Endothelial cell (in vitro differentiated cells): ENCODE measurements at regions not wholly inside any gene's neighbourhood (a gene's known extent, or its start where the extent isn't known, plus 50 kb on each side); places are given as distances from the start of the nearest gene placed in this dataset.

ENCODE experiments used
- DNase-seq: peaks from one replicate; pipeline ENCODE4 v3.0.0; 2021; ENCODE audit warnings: low spot score
- H3K27ac Mint-ChIP-seq: one replicate; pipeline ENCODE4 v1.8.0; 2021; ENCODE audit warnings: mixed read lengths, inconsistent platforms; ENCODE audit not compliant: unreplicated experiment
- H3K27me3 Mint-ChIP-seq: one replicate; pipeline ENCODE4 v1.8.0; 2021; ENCODE audit warnings: mild to moderate bottlenecking, moderate library complexity, mixed read lengths, inconsistent platforms; ENCODE audit not compliant: unreplicated experiment
- H3K36me3 Mint-ChIP-seq: one replicate; pipeline ENCODE4 v1.8.0; 2021; ENCODE audit warnings: mild to moderate bottlenecking, low read depth, mixed read lengths, inconsistent platforms; ENCODE audit not compliant: unreplicated experiment
- H3K4me1 Mint-ChIP-seq: one replicate; pipeline ENCODE4 v1.8.0; 2021; ENCODE audit warnings: mild to moderate bottlenecking, mixed read lengths, inconsistent platforms; ENCODE audit not compliant: unreplicated experiment
- H3K4me3 Mint-ChIP-seq: one replicate; pipeline ENCODE4 v1.8.0; 2021; ENCODE audit warnings: mild to moderate bottlenecking, mixed read lengths, inconsistent platforms; ENCODE audit not compliant: unreplicated experiment
- H3K9me3 Mint-ChIP-seq: one replicate; pipeline ENCODE4 v1.8.0; 2021; ENCODE audit warnings: mixed read lengths, inconsistent platforms; ENCODE audit not compliant: unreplicated experiment
- CTCF ChIP-seq: fragments of 200-600 bp; sonication (generic); IDR thresholded peaks from one replicate; pipeline ENCODE4 v1.5.0; 2021; ENCODE audit warnings: antibody characterized with exemption; ENCODE audit not compliant: unreplicated experiment

DNA sequence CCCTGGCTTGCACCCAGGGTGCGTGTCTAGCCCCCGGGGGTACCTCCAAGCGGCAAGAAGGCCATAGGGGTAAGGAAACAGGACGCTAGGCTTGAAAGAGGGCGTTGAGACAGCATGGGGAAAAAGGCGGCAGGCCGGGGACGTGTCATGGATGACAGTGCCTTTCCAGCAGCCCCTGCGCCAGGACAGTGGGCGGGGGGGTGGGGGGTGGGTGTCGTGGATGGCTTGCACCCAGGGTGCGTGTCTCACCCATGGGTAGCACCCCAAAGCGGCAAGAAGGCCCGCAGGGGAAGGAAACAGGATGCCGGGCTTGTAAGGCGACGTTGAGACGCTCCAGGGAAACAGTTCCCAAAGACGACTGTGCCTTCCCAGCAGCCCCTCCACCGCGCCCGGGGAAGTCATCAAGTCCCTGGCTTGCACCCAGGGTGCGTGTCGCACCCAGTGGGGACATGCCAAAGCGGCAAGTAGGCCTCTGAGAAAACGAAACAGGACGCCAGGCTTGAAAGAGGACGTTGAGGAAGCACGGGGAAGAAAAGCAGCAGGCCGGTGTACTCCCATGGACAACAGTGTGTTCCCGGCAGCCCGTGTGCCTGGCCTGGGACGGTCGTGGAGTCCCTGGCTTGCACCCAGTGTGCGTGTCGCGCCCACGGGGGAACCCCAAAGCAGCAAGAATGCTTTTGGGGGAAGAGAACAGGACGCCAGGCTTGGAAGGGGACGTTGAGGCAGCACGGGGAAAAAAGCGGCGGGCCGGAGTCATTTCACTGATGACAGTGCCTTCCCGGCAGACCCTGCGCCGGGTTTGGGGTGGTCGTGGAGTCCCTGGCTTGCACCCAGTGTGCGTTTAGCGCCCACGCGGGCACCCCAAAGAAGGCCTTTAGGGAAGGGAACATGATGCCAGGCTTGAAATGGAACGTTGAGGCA lies 163.5 kb upstream of the ALG10B start:
- no peak overlapping the region for H3K4me3 Mint-ChIP-seq
- peaks cover 20% of the 10 kb centered on the region for H3K36me3 Mint-ChIP-seq
- H3K27me3 Mint-ChIP-seq: peaks cover 18% of the 10 kb centered on the region
- DNase-seq: no peak
- no peak for TF ChIP-seq CTCF
- H3K27ac Mint-ChIP-seq: no peak overlapping the region
- peaks cover 47% of the 10 kb centered on the region for H3K9me3 Mint-ChIP-seq
- H3K4me1 Mint-ChIP-seq: no peaks in the 10 kb centered on the region

GRCh38 chr12:38153737-38154061 lies 162.9 kb upstream of the ALG10B start:
- no peaks in the 10 kb centered on the region for H3K4me1 Mint-ChIP-seq
- DNase-seq: no peak
- TF ChIP-seq CTCF: no peak
- peaks cover 14% of the 10 kb centered on the region for H3K36me3 Mint-ChIP-seq
- peaks cover 40% of the 10 kb centered on the region for H3K9me3 Mint-ChIP-seq
- no peak overlapping the region for H3K4me3 Mint-ChIP-seq
- H3K27ac Mint-ChIP-seq: no peak overlapping the region
- peaks cover 16% of the 10 kb centered on the region for H3K27me3 Mint-ChIP-seq

DNA sequence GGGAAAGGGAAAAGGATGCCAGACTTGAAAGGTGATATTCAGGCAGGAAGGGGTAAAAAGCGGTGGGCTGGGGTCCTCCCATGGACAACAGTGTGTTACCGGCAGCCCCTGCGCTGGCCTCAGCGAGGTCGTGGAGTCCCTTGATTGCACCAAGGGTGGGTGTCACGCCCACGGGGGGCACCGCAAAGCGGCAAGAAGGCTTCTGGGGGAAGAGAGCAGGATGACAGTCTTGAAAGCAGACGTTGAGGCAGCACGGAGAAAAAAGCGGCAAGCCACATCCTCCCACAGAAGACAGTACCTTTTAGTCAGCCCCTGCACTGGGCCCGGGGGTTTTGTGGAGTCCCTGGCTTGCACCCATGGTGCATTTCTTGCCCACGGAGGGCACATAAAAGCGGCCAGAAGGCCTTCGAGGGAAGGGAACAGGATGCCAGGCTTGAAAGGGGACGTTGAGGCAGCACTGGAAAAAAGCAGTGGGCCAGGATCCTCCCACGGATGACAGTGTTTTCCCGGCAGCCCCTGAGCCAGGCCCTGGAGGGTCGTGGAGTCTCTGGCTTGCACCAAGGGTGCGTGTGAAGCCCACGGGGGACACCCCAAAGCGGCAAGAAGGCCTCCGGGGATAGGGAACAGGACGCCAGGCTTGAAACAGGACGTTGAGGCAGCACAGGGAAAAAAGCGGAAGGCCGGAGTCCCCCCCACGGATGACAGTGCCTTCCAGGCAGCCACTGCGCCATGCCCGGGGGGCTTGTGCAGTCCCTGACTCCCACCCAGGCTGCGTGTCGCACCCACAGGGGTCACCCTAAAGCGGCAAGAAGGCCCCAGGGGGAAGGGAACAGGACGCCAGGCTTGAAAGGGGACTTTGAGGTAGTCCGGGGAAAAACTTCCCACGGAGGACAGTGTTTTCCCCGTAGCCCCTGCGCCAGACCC lies 162.2 kb upstream of the ALG10B start:
- H3K4me3 Mint-ChIP-seq: no peak overlapping the region
- H3K27ac Mint-ChIP-seq: no peak overlapping the region
- peaks cover 11% of the 10 kb centered on the region for H3K36me3 Mint-ChIP-seq
- DNase-seq: no peak
- peaks cover 15% of the 10 kb centered on the region for H3K27me3 Mint-ChIP-seq
- no peaks in the 10 kb centered on the region for H3K4me1 Mint-ChIP-seq
- TF ChIP-seq CTCF: no peak
- peaks cover 34% of the 10 kb centered on the region for H3K9me3 Mint-ChIP-seq

DNA sequence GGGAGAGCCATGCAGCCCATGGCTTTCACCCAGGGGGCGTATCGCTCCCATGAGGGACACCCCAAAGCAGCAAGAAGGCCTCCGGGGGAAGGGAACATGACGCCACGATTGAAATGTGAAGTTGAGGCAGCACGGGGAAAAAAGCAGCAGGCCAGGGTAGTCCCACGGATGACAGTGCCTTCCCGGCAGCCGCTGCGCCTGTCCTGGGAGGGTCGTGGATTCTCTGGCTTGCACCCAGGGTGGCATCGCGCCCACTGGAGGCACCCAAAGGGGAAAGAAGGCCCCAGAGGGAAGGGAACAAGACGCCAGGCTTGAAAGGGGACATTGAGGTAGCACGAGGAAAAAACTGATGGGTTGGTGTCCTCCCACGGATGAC lies 161.6 kb upstream of the ALG10B start:
- Mint-ChIP-seq H3K27me3 (peaks cover 15% of the 10 kb centered on the region), H3K36me3 (peaks cover 11% of the 10 kb centered on the region), H3K27ac (no peak overlapping the region), H3K4me1 (no peaks in the 10 kb centered on the region), H3K9me3 (peaks cover 34% of the 10 kb centered on the region), H3K4me3 (no peak overlapping the region)
- no peak for TF ChIP-seq CTCF
- no peak for DNase-seq
